ENCODE measurements at regions not wholly inside any gene's neighbourhood (a gene's known extent, or its start where the extent isn't known, plus 50 kb on each side); places are given as distances from the start of the nearest gene placed in this dataset.
"Not testable (repeated sequence)": the region's sequence is repeated elsewhere in the genome, so short reads cannot be mapped to it uniquely, and the experiment has no call there.

DNA sequence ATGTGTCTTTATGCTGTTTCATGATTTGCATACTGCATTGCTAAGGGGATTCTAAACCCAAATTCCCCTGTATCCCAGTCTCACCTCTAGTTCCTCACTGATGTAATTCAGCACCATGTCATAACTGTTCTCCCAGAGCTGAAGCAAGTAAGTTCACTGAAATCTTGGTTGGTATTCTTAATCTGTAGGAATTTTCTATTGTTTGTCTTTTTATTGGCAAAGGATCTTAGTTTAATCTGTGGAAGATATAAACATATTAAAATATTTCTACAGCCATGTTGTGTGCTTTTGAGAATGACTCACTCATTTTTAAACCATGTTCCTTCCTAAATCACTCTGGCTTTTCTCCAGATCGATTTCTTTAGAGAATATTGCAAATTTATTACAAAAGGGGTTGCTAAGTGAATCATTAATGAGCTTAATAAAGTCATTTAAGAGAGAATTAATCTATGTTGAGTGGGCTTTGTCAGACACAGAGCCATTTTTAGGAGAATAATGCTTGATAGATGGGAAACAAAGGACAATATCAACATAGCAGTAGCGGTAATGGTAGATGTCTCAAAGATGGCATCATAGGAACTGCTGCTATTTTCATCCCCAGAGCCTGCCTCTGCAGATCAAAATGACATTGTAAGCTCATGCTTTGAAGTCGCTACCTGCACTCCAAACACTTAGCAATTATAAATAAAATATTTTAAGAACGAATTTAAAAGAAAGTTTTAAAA, 110.0 kb downstream of the ENC1 start:
- H3K4me3 ChIP-seq (ENCODE audit: low read length): no peak overlapping the region
- H3K4me1 ChIP-seq (ENCODE audit: insufficient read depth, low read length): peaks cover 2% of the 10 kb centered on the region; the same call in 1 of the 2 replicates
- peaks cover 36% of the 10 kb centered on the region for H3K9me3 ChIP-seq (ENCODE audit: insufficient read depth, low read depth, low read length)
- H3K36me3 ChIP-seq (ENCODE audit: insufficient read depth, low read depth, low read length): 0 out of 2 replicates have a peak, but pooled peaks cover 3% of the 10 kb centered on the region
- no peaks in the 10 kb centered on the region for H3K27me3 ChIP-seq (ENCODE audit: insufficient read depth, low read length)
- H3K9ac ChIP-seq (ENCODE audit: low read depth, low read length): no peak overlapping the region
- H3K27ac ChIP-seq (ENCODE audit: low read length): no peak overlapping the region

DNA sequence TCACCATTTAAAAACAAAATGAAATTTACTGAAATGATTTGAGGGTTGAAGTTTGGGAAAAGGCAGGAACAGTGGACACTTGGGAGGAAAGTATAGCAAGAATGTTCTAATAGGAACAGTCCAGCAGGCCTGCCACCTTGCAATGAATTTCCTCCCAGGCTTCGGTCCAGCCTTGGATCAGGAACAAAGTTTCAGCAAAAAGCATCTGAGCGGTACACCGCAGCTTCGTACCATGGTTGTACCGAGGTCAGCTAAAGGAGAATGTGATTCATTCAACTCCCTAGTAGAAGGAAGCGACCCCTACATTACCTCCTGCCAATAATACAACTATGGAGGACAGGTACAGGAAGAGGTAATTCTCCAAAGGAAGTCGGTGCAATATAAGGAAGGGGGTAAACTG, 111.4 kb downstream of the ENC1 start:
- H3K36me3 ChIP-seq (ENCODE audit: insufficient read depth, low read depth, low read length): no peaks in the 10 kb centered on the region
- no peaks in the 10 kb centered on the region for H3K4me1 ChIP-seq (ENCODE audit: insufficient read depth, low read length)
- H3K27ac ChIP-seq (ENCODE audit: low read length): no peak overlapping the region
- no peaks in the 10 kb centered on the region for H3K27me3 ChIP-seq (ENCODE audit: insufficient read depth, low read length)
- no peak overlapping the region for H3K9ac ChIP-seq (ENCODE audit: low read depth, low read length)
- H3K9me3 ChIP-seq (ENCODE audit: insufficient read depth, low read depth, low read length): peaks cover 37% of the 10 kb centered on the region
- H3K4me3 ChIP-seq (ENCODE audit: low read length): no peak overlapping the region

DNA sequence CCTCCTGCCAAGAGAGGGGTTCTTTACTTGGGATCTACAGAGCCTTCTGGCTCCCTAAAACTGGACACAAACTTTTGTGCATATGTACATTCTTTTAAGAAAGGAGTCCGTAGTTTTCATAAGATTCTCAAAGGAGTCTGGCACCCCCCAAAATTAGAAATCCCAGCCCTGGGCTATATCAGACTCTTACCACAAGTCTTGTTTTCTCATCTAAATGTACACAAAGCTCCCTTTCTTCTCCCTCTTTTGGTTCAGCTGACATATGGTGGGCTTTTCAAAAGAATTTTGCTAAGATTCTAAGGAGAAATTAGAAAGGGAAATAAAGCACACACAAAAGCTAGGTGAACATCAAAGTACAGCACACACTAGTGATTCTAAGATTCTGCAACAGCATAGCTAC, 114.4 kb downstream of the ENC1 start:
- H3K4me1 ChIP-seq (ENCODE audit: insufficient read depth, low read length): no peaks in the 10 kb centered on the region
- no peak overlapping the region for H3K27ac ChIP-seq (ENCODE audit: low read length)
- no peaks in the 10 kb centered on the region for H3K27me3 ChIP-seq (ENCODE audit: insufficient read depth, low read length)

DNA sequence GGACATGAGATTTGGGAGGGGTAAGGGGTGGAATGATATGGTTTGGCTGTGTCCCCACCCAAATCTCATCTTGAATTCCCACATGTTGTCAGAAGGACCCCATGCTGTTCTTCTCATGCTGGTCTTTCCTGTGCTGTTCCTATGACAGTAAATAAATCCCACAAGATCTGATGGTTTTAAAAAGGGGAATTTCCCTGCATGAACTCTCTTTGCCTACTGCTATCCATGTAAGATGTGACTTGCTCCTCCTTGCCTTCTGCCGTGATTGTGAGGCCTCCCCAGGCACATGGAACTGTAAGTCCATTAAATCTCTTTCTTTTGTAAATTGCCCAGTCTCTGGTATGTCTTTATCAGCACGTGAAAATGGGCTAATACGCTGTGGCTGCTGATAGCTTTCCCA, 115.8 kb downstream of the ENC1 start:
- not testable (repeated sequence) for H3K27me3 ChIP-seq (ENCODE audit: insufficient read depth, low read length); H3K9ac ChIP-seq (ENCODE audit: low read depth, low read length); H3K36me3 ChIP-seq (ENCODE audit: insufficient read depth, low read depth, low read length); H3K27ac ChIP-seq (ENCODE audit: low read length); H3K4me3 ChIP-seq (ENCODE audit: low read length); H3K4me1 ChIP-seq (ENCODE audit: insufficient read depth, low read length)
- H3K9me3 ChIP-seq (ENCODE audit: insufficient read depth, low read depth, low read length): peaks cover 33% of the 10 kb centered on the region

More for the DNA sequence above, 114.4 kb downstream of the ENC1 start:
- H3K36me3 ChIP-seq (ENCODE audit: insufficient read depth, low read depth, low read length): no peaks in the 10 kb centered on the region
- peaks cover 33% of the 10 kb centered on the region for H3K9me3 ChIP-seq (ENCODE audit: insufficient read depth, low read depth, low read length)
- H3K4me3 ChIP-seq (ENCODE audit: low read length): no peak overlapping the region
- no peak overlapping the region for H3K9ac ChIP-seq (ENCODE audit: low read depth, low read length)

DNA sequence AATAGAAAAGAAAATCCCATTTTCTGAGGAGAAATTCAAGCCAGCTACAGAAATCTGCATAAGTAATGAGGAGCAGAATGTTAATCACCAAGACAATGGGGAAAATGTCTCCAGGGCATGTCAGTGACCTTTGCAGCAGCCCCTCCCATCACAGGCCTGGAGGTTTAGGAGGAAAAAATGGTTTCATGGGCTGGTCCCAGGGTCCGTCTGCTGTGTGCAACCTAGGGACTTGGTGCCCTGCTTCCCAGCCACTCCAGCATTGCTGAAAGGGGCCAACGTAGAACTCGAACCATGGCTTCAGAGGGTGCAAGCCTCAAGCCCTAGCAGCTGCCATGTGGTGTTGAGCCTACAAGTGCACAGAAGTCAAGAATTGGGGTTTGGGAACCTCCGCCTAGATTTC, 116.8 kb downstream of the ENC1 start:
- H3K4me1 ChIP-seq (ENCODE audit: insufficient read depth, low read length); H3K4me3 ChIP-seq (ENCODE audit: low read length); H3K9ac ChIP-seq (ENCODE audit: low read depth, low read length); H3K36me3 ChIP-seq (ENCODE audit: insufficient read depth, low read depth, low read length); H3K27ac ChIP-seq (ENCODE audit: low read length); H3K27me3 ChIP-seq (ENCODE audit: insufficient read depth, low read length): not testable (repeated sequence)
- H3K9me3 ChIP-seq (ENCODE audit: insufficient read depth, low read depth, low read length): peaks cover 33% of the 10 kb centered on the region

DNA sequence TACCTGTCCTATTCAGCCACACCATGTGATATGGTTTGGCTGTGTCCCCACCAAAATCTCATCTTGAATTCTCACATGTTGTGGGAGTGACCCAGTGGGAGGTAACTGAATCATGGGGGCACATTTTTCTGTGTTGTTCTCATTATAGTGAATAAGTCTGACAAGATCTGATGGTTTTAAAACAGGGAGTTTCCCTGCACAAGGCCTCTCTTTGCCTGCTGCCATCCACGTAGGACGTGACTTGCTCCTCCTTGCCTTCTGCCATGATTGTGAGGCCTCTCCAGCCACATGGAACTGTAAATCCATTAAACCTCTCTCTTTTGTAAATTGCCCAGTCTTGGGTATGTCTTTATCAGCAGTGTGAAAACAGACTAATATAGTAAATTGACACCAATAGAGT, 117.7 kb downstream of the ENC1 start:
- peaks cover 33% of the 10 kb centered on the region for H3K9me3 ChIP-seq (ENCODE audit: insufficient read depth, low read depth, low read length)
- not testable (repeated sequence) for H3K4me1 ChIP-seq (ENCODE audit: insufficient read depth, low read length); H3K36me3 ChIP-seq (ENCODE audit: insufficient read depth, low read depth, low read length); H3K4me3 ChIP-seq (ENCODE audit: low read length); H3K9ac ChIP-seq (ENCODE audit: low read depth, low read length); H3K27ac ChIP-seq (ENCODE audit: low read length); H3K27me3 ChIP-seq (ENCODE audit: insufficient read depth, low read length)

- H3K36me3 ChIP-seq (ENCODE audit: insufficient read depth, low read depth, low read length): no peaks in the 10 kb centered on the region
- no peak overlapping the region for H3K4me3 ChIP-seq (ENCODE audit: low read length)
- H3K27me3 ChIP-seq (ENCODE audit: insufficient read depth, low read length): no peaks in the 10 kb centered on the region
- peaks cover 33% of the 10 kb centered on the region for H3K9me3 ChIP-seq (ENCODE audit: insufficient read depth, low read depth, low read length)
- H3K27ac ChIP-seq (ENCODE audit: low read length): no peak overlapping the region
- peaks cover 7% of the 10 kb centered on the region; the same call in 1 of the 2 replicates for H3K4me1 ChIP-seq (ENCODE audit: insufficient read depth, low read length)
- H3K9ac ChIP-seq (ENCODE audit: low read depth, low read length): no peak overlapping the region
Observed at GRCh38 chr5:74521401-74521800, 119.1 kb downstream of the ENC1 start.

GRCh38 chr5:74519679-74520078, 120.8 kb downstream of the ENC1 start:
- H3K4me1 ChIP-seq (ENCODE audit: insufficient read depth, low read length): peaks cover 18% of the 10 kb centered on the region; the same call in 1 of the 2 replicates
- H3K27me3 ChIP-seq (ENCODE audit: insufficient read depth, low read length): no peaks in the 10 kb centered on the region
- H3K4me3 ChIP-seq (ENCODE audit: low read length): no peak overlapping the region
- no peaks in the 10 kb centered on the region for H3K36me3 ChIP-seq (ENCODE audit: insufficient read depth, low read depth, low read length)
- no peak overlapping the region for H3K27ac ChIP-seq (ENCODE audit: low read length)
- H3K9me3 ChIP-seq (ENCODE audit: insufficient read depth, low read depth, low read length): peaks cover 19% of the 10 kb centered on the region
- no peak overlapping the region for H3K9ac ChIP-seq (ENCODE audit: low read depth, low read length)

GRCh38 chr5:74519161-74519571, 121.4 kb downstream of the ENC1 start:
- H3K9me3 ChIP-seq (ENCODE audit: insufficient read depth, low read depth, low read length): peaks cover 14% of the 10 kb centered on the region
- H3K27ac ChIP-seq (ENCODE audit: low read length): no peak overlapping the region
- H3K36me3 ChIP-seq (ENCODE audit: insufficient read depth, low read depth, low read length): no peaks in the 10 kb centered on the region
- peaks cover 18% of the 10 kb centered on the region; the same call in 1 of the 2 replicates for H3K4me1 ChIP-seq (ENCODE audit: insufficient read depth, low read length)
- no peak overlapping the region for H3K4me3 ChIP-seq (ENCODE audit: low read length)
- no peak overlapping the region for H3K9ac ChIP-seq (ENCODE audit: low read depth, low read length)
- H3K27me3 ChIP-seq (ENCODE audit: insufficient read depth, low read length): no peaks in the 10 kb centered on the region

- no peak overlapping the region for H3K9ac ChIP-seq (ENCODE audit: low read depth, low read length)
- H3K27ac ChIP-seq (ENCODE audit: low read length): no peak overlapping the region
- no peaks in the 10 kb centered on the region for H3K36me3 ChIP-seq (ENCODE audit: insufficient read depth, low read depth, low read length)
- no peak overlapping the region for H3K4me3 ChIP-seq (ENCODE audit: low read length)
- H3K9me3 ChIP-seq (ENCODE audit: insufficient read depth, low read depth, low read length): peaks cover 4% of the 10 kb centered on the region; the same call in 1 of the 2 replicates
- no peaks in the 10 kb centered on the region for H3K27me3 ChIP-seq (ENCODE audit: insufficient read depth, low read length)
- peaks cover 18% of the 10 kb centered on the region; the same call in 1 of the 2 replicates for H3K4me1 ChIP-seq (ENCODE audit: insufficient read depth, low read length)
Observed at GRCh38 chr5:74517700-74518099, 122.8 kb downstream of the ENC1 start.

DNA sequence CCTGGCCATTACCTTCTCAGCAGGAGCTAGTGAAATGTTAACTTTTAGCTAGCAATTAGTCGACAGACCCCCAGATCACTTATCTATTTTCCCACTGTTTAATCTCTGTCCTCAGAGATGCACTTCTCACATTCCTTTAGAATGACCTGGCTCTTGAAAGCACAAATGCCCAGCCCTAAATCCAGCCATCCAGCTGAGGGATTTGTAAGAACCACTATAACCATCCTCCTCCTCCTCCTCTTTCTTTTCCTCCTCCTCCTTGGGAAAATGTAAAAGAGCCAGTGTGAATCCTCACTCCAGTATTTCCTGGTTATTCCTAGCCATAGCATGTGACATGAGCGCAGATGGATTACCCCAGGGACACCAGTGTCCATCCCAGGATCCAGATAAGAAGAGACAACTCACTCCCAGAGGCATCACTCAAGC, 124.3 kb downstream of the ENC1 start:
- no peaks in the 10 kb centered on the region for H3K27me3 ChIP-seq (ENCODE audit: insufficient read depth, low read length)
- H3K9ac ChIP-seq (ENCODE audit: low read depth, low read length): no peak overlapping the region
- peaks cover 18% of the 10 kb centered on the region; the same call in 1 of the 2 replicates for H3K4me1 ChIP-seq (ENCODE audit: insufficient read depth, low read length)
- no peak overlapping the region for H3K4me3 ChIP-seq (ENCODE audit: low read length)
- H3K36me3 ChIP-seq (ENCODE audit: insufficient read depth, low read depth, low read length): no peaks in the 10 kb centered on the region
- H3K27ac ChIP-seq (ENCODE audit: low read length): no peak overlapping the region
- no peaks in the 10 kb centered on the region for H3K9me3 ChIP-seq (ENCODE audit: insufficient read depth, low read depth, low read length)

DNA sequence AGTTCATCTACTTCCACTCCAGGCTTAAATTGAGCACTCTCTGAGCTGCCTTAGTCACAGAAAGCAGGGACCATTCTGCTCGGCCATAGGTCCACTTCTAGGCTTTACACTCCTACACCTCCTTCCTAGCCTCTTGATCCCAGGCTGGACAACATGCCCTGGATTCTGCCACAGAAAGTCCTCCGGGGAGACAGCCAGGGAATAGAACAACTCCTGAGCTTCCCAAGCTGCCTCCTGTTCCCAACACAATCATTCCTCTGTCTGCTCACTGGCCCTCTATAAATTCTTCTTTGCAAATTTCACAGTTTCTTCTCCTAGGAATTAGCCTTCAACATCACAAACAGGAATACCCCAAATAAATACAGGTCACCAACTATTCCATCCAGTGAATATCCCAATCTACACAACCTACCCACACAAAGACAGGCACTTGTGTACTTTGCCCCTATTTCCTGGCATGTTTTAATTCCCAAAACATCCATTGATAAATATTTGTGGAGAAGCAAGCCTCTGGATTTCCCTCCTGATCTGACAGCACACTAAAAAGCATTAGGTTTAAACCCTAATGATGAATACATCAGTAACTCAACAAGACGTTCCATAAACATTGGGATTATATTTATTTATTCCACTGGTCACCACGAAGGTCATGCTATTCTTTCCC, 125.5 kb downstream of the ENC1 start:
- Histone ChIP-seq H3K9me3 (ENCODE audit: insufficient read depth, low read depth, low read length) (no peaks in the 10 kb centered on the region), H3K27me3 (ENCODE audit: insufficient read depth, low read length) (no peaks in the 10 kb centered on the region), H3K36me3 (ENCODE audit: insufficient read depth, low read depth, low read length) (no peaks in the 10 kb centered on the region), H3K9ac (ENCODE audit: low read depth, low read length) (no peak overlapping the region), H3K4me3 (ENCODE audit: low read length) (no peak overlapping the region), H3K27ac (ENCODE audit: low read length) (no peak overlapping the region), H3K4me1 (ENCODE audit: insufficient read depth, low read length) (peaks cover 18% of the 10 kb centered on the region; the same call in 1 of the 2 replicates)
